NCI-H1417 (cell line): ENCODE measurements at regions not wholly inside any gene's neighbourhood (a gene's known extent, or its start where the extent isn't known, plus 50 kb on each side); places are given as distances from the start of the nearest gene placed in this dataset.

Experiments used
- DNase-seq, 3 experiments: peaks; one replicate each; lab custom pipeline; 2025; lab: John Stamatoyannopoulos, UW

DNA sequence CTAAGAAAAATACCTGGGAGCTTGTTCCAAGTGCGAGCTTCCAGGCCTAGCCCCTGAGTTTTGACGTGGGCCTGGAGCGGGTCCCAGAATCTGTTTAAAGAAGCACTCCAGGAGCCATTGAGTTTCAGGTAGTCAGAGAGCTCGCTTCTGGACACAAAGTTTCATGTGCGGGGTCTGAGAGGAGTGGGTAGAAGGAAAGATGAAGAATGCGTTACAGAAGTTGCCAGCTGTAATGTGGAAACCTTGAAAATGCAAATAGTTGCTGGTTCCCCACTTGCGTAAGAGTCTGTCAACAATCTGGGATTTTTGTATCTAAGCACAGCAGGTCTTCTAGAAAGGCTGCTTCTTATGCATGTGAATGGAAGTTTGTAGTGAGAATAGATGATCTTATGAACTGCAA lies 77.5 kb upstream of the CLCN4 start:
- DNase-seq, result no peak

DNA sequence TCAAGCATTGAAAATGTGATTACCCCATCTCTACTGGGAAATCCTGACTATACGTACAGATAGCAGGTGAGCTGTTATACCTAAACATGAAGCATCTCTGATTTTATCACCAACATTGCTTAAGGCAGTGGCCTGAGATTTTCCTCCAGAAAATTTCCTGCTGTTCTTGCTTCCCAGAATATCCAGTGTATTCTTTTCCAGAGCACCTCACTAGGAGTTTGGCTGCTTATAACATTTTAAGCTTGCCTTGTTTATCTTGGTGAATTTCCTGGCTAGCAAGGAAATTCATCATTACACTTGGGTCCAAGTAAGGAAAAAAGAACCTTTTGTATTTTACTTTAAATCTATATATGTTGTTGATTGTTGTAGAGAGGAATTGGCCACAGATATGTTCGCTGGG lies 73.0 kb upstream of the CLCN4 start:
- DNase-seq, result no peak

DNA sequence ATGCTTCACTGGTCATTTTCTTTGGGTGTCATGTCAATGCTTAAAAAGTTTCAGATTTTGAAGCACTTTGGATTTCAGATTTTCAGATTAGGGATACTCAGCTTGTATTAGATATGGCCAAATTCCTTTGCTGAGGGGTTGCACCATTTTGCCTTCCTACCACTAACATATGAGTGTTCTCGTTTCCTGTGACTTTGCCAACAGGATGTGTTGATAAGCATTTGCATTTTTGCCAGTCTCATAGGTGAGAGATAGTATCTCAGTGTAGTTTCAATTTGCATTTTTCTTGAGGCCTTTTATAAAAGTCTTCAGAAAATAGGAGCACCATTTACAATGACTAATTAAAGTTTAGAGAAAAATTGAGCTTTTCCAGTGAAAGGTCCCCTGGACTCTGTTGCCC lies 71.6 kb upstream of the CLCN4 start:
- DNase-seq, result no peak

DNA sequence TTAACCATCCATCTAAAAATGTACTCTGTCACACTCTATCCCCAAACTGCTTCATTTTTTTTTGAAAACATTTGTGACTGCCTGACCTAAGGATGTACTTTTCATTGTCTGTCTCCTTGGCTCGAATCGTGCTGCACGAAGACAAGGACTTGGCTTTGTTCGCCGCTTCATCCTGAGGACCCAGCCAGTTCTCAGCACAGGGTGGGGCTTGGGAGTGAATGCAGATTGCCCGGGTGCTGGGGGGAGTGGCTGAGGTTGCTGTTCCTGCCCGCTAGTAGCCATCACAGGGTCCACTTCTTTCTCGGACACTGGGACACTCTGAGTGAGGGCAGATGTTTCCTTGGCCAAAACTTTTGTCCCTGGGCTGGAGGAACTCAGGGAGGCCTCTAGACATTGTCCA lies 70.1 kb upstream of the CLCN4 start:
- DNase-seq, result no peak

DNA sequence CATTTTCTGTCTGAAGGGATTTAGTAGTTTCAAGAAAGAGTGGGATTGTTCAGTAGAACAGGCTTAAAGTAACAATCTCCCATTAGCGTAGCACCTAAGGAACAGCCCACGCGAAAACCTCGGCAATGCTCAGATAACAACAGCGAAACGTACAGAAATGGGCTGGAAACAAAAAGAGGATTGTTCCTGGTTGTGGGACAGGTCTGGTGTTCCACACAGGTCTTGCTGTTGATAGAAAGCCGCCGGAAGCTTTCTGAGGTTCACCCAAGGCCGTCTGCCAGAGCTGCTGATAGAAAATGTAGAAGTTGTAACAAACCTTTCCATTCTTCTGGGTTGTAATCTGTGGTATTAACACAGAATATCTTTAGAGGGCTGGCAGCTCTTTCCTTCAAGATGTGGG lies 69.4 kb upstream of the CLCN4 start:
- DNase-seq, result no peak

DNA sequence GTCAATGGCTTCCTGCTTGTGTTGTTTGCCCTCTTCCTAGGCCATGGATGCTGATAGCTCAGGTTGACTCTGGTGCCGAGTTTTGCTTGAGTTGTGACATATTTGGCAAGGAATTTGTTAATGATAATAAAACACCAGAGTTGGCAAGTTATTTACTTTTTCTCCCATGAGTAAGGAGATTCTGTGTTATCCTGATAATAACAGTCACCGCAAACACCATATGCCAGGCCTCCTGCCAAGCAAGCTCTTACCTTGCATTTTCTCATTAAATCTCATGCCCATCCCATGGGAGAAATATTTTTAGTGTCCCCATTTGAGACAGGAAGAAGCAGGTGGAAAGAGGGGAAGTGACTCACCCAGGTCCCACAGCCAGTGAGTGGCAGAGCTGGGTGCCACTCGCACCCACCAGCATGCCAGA lies 67.4 kb upstream of the CLCN4 start:
- DNase-seq, result no peak

DNA sequence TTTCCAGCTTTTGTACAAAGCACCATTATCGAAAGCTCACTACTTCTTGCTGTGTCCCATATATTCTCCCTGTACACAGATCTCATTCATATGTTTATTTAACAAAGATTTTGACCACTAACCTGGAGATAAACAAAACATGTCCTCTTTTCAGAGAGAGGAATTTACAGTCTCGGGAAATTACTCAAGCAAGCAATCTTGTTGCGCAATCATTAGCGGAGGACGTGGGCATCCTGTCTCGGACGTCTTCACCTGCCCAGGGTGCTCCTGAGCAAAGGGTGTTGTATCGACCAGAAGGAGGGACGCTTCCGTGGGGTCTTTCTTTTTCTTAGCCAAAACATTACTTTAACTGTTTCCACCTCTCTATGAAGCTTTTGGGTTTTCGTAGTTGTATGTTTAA lies 66.5 kb upstream of the CLCN4 start:
- no peak for DNase-seq

DNA sequence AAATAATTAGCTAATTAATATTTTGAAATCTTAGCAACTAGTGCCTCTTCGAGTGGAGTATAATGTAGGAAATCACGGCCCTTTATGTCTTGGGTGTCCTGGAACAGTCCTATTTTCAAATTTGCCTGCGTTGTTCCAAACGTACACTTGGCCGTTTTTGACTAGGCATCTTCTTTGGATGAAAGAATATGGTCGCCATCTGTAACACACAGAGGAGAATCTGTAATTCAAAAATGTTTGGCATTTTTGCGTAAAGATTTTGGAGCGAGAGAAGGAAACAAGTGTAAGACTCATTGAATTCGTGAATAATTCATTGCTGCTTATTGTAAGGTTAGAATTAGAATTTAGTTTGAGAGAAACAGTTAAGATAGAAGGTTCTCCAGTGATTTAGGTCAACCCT lies 61.5 kb upstream of the CLCN4 start:
- no peak for DNase-seq

DNA sequence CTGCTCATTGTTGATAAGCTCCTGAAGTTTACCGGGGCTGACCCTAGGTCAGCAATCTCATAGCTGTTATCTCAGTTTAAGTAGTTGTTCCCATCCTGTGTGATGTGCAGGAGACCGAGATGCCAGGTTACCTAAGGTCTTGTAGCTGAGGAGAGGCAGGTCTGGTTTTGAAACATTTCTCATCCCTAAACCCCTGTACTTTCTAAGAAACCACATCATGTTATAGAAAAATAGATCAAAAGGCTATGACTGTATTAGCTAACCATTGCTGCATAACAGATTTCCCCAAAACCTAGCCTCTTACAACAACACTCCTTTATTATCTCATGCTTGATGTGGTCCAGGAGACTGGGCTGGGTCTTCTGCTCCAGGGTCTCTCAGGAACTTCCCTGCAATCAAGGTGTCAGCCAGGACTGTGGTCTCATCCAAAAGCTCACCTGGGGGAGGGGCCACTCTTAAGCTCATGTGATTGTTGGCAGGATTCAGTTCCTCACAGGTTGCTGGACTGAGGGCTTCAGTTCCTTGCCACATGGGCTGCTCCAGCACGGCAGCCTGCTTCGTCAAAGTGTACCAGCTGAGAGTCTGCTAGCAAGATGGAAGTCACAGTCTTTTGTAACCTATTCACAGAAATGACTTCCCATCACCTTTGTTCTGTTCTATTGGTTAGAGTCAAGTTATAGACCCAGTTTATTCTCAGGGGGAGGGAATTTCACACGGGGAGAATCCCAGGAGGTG lies 60.9 kb upstream of the CLCN4 start:
- no peak for DNase-seq

DNA sequence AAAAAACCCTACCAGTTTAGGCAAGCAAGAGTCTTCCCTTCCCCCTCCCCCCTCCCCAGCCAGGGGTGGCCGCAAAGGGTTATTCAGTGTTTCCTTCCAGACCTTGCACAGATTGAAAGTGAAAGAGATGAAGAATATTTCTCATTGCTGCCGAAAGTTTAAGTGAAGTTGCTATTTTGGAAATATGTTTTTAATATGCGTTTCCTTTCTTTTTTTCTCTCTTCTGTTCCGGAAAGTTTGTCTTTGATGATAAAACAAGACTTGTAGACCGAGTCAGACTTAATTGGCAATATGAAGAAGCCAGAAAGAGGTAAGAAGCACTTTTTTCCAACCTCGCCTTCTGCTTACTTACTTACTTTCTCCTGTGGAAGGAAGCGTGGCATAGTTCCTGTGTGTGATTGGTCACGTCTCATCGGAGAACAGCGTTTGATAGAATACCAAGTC lies 58.5 kb upstream of the CLCN4 start:
- DNase-seq, result no peak

DNA sequence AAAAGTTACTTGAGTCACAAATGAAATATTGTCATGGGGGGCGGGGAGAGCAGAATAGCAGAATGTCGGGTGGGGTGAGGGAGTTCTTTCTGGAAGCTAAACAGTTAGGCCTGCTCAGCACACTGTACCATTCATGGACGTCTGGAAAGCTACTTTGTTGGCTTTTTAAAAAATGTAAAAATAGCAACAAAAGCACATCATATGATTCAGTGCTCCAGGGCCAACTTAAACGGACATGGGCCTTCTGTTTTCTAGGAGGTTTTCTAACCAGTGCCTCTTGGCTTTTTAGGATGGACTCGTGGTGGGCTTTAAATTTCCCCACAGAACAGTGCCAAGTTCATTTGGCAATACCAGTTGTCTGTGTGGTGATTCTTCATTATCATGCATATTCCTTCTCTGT lies 57.4 kb upstream of the CLCN4 start:
- DNase-seq, result no peak

DNA sequence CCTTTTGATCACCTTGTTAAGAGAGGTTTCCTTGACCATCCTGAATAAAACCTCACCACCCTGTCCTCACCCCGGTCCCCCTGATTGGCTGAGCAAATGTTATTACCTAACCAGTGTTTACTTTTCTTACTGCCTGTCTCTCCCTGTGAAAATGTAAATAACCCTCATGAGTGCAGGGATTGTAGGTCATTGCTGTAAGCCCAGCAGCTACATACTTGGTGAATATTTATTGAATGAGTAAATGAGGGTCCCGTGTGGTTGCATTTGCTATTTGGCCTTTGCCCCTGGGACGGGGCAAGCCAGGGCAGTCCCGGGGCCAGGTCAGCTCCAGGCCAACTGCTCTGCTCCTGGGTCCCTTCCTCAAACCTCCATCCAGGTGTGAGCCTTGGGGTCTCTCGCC lies 55.5 kb upstream of the CLCN4 start:
- peak in 1 of 3 experiments; percentile 18 for DNase-seq

DNA sequence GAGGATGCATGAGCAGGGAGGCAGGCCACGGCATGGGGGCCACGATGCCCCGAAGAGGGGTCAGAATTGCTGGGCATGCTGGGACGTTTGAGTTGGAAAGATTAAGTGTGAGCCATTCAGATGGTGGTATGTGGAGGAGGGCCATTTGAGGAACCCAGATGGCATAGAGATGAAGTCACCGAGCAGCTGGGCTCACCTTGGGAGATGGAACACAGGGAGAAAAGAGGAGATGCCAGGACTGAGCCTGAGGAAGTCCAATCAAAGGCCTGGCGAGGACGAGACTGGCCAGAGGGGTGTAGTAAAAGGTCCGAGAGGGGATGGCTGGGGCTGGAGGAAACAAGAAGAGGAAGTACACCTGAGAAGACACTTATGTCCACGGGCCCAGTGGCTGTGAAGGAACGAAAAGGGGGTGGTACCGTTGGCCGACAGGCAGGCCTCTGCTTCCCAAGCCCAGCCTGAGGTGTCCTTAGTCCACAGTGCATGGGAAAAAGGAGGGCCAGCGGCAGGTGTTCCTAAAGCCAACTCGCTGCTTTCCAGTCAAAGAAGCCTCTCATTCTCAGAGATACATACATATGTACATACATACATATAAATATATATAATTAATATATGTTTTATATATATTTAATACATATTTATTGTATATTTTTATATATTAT lies 54.6 kb upstream of the CLCN4 start:
- no peak for DNase-seq

DNA sequence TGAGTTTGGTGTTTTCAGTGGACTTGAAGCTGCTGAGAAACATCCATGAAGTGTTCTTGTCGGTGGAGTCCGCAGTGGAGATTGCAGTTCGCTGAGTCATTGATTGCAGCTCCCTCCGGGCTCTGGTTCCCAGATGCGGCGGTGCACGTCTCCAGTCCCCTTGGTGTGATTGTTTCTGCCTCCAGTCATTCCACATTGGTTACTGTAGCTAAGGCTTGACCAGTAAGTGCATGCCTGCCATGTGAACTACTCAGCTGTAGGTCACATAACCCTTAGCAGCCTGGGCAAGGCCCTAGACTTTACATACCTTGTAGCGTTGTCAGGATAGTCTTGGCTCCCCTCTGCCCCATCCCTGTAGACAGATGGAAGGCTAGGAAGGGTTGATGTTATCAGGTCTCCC lies 53.8 kb upstream of the CLCN4 start:
- no peak for DNase-seq

DNA sequence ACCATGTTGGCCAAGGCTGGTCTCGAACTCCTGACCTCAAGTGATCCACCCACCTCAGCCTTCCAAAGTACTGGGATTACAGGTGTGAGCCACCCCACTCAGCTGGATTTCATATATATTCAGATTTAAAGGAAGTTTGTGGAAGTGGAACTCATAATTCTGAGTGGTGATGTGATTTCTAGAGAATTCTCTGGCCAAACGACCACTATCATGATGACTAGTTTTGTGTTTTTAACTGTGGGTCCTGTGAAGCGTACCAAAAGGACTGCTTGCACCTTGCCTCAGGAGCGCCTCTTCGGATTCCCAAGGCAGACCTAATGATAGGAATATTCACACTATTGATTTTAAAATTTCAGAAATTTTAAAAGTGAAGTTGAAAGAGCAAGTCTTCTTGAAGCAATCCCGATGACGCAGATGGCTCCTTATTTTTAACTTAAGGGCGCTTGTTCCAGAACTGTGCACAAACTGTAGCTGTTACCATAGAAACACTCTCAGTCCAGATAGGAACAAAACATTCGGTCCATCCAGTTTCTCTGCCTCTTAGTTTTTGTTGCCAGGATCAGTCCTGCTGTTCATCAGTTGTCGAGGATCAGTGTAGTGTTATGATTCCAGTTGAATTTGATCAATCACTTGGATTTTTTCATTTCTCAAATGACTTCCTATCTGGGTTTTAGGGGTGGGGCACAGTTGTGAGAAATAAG lies 51.7 kb upstream of the CLCN4 start:
- DNase-seq, result no peak

DNA sequence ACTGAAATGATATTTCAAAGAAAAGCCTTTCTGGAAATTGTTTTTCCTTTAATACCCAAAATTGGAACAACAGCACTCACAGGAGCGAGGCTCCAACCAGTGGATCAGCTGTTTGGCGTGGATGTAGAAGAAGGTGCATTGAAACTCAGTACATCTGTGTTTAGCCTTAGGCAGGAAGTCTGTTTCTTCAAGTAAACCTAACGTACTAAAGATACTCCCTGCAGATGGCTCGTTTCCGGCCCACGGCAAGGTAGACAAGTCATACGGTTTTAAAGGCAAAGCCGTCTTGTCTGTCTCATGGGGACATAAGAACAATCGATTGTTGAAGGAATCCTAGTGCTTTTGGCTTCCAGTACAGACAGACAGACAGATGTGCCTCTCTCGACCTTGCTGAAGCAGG lies 50.0 kb upstream of the CLCN4 start:
- peak in 1 of 3 experiments; percentile 22 for DNase-seq
